C4-2B (cell line): ENCODE measurements at regions not wholly inside any gene's neighbourhood (a gene's known extent, or its start where the extent isn't known, plus 50 kb on each side); places are given as distances from the start of the nearest gene placed in this dataset.

Experiments
- ZFX ChIP-seq: fragments of 450-650 bp; IDR thresholded peaks from 2 replicates; pipeline ENCODE4 v1.6.1; 2017
- TF ChIP-seq, protein P1 (sequence below): fragments of 450-650 bp; conservative IDR thresholded peaks from 2 replicates; pipeline ENCODE4 v1.5.1; 2017; ENCODE audit warnings: mild to moderate bottlenecking

DNA sequence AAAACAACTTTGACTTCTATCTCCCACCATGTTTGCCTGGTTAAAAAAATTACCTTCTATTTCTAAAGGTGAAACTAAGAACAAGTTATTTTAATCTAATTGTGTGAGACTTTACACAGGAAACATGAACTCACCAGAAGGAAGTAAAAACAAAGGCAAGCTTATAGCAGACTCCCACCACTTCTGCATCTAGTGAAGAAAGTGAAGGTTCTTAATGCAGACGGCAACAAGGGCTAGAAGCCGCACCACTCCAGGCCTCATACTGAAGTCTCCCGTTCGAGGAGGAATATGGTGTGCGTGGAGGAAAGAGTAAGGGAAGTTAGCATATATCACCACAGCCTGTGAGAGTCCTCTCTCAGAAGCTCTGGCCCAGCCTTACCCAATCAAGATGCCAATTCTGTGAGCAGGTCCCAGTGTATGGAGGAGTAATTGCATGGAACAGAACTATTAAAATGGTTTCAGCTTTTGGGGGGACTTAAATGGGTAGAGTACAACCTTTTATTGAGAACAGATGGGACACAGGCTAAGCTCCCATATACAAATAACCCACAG lies 958.7 kb downstream of the BCL11A start:
- TF ChIP-seq, protein P1, sequence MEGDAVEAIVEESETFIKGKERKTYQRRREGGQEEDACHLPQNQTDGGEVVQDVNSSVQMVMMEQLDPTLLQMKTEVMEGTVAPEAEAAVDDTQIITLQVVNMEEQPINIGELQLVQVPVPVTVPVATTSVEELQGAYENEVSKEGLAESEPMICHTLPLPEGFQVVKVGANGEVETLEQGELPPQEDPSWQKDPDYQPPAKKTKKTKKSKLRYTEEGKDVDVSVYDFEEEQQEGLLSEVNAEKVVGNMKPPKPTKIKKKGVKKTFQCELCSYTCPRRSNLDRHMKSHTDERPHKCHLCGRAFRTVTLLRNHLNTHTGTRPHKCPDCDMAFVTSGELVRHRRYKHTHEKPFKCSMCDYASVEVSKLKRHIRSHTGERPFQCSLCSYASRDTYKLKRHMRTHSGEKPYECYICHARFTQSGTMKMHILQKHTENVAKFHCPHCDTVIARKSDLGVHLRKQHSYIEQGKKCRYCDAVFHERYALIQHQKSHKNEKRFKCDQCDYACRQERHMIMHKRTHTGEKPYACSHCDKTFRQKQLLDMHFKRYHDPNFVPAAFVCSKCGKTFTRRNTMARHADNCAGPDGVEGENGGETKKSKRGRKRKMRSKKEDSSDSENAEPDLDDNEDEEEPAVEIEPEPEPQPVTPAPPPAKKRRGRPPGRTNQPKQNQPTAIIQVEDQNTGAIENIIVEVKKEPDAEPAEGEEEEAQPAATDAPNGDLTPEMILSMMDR, result no peak
- no peak for TF ChIP-seq ZFX
